Ovary (tissue), 3 donors: ENCODE measurements at regions not wholly inside any gene's neighbourhood (a gene's known extent, or its start where the extent isn't known, plus 50 kb on each side); places are given as distances from the start of the nearest gene placed in this dataset.

ENCODE experiments used
- EP300 ChIP-seq: sonication (generic); formaldehyde crosslinking; IDR thresholded peaks from one replicate; pipeline ENCODE4 v1.6.1; 2017; ENCODE audit warnings: antibody characterized with exemption
- TF ChIP-seq, protein P1 (sequence below), 3 donors: fragments of 450-650 bp in 2 of 3; fragments of 200-600 bp in 1 of 3; IDR thresholded peaks; one replicate each; pipeline versions ENCODE4 v1.5.1 to v1.8.0; 2016 to 2022; ENCODE audit warnings: antibody characterized with exemption in 3 of 3, mild to moderate bottlenecking in 1 of 3
- donor health status: DM: no; HTN: no; CAD: no.

DNA sequence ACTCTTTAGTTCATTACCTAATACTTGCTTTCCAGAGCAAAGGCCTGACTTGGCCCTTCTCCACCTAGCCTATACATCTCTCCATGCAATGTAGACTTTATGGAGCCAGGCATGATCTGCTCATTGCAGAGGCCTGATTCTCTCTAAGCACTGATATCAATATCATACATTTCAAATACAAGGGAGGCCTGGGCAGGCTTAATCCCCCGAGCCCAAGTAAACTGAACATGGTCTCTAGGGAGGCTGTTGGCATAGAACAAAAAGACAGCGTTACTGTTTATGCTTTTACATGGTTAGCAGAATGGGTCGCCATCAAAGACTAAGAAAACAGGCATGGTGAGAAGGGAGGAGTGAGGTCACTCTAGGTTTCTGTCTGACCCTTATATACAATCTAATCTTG is 695.1 kb downstream of the ZEB2 start:
- TF ChIP-seq EP300 = no peak
- TF ChIP-seq, protein P1, sequence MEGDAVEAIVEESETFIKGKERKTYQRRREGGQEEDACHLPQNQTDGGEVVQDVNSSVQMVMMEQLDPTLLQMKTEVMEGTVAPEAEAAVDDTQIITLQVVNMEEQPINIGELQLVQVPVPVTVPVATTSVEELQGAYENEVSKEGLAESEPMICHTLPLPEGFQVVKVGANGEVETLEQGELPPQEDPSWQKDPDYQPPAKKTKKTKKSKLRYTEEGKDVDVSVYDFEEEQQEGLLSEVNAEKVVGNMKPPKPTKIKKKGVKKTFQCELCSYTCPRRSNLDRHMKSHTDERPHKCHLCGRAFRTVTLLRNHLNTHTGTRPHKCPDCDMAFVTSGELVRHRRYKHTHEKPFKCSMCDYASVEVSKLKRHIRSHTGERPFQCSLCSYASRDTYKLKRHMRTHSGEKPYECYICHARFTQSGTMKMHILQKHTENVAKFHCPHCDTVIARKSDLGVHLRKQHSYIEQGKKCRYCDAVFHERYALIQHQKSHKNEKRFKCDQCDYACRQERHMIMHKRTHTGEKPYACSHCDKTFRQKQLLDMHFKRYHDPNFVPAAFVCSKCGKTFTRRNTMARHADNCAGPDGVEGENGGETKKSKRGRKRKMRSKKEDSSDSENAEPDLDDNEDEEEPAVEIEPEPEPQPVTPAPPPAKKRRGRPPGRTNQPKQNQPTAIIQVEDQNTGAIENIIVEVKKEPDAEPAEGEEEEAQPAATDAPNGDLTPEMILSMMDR (IDR thresholded peaks at IDR 0.05) = no peak
